ENCODE measurements at regions not wholly inside any gene's neighbourhood (a gene's known extent, or its start where the extent isn't known, plus 50 kb on each side); places are given as distances from the start of the nearest gene placed in this dataset.

GRCh38 chr7:10468908-10469307, 504.8 kb upstream of the PHF14 start:
- no peak for DNase-seq
- Histone ChIP-seq H3K9me3 (ENCODE audit: control insufficient read depth in 4 of 4, insufficient read depth in 3 of 4, low read length in 3 of 4) (no peaks in the 10 kb centered on the region), H3K9ac (ENCODE audit: insufficient read depth in 1 of 2, low read length in 2 of 2) (no peak overlapping the region), H3K36me3 (ENCODE audit: control insufficient read depth in 4 of 4, insufficient read depth in 4 of 4, low read length in 4 of 4) (no peaks in the 10 kb centered on the region), H3K4me3 (no peak overlapping the region), H3K27me3 (ENCODE audit: control insufficient read depth in 3 of 3, insufficient read depth in 3 of 3, low read length in 2 of 3) (no peaks in the 10 kb centered on the region), H3K4me1 (ENCODE audit: control insufficient read depth in 5 of 5, insufficient read depth in 5 of 5, low read length in 5 of 5) (peaks cover 0 to 1% (median 0%) of the 10 kb centered on the region in 5 donors), H3K27ac (ENCODE audit: low read depth in 1 of 2, low read length in 1 of 2) (no peak overlapping the region)
- 85 to 87% methylated on average over 6 of the region's 6 CpGs for WGBS, 2 donors
- no peak for TF ChIP-seq CTCF (IDR thresholded peaks at IDR 0.05; ENCODE audit: control extremely low read depth, extremely low read depth)
- no peak for ATAC-seq (ENCODE audit: insufficient read depth, low FRiP score)

- ATAC-seq (ENCODE audit: insufficient read depth, low FRiP score): no peak
- 64% methylated on average over 7 of the region's 7 CpGs for WGBS, 2 donors
- Histone ChIP-seq H3K9ac (ENCODE audit: insufficient read depth in 1 of 2, low read length in 2 of 2) (no peak overlapping the region), H3K4me1 (ENCODE audit: control insufficient read depth in 5 of 5, insufficient read depth in 5 of 5, low read length in 5 of 5) (no peaks in the 10 kb centered on the region), H3K27me3 (ENCODE audit: control insufficient read depth in 3 of 3, insufficient read depth in 3 of 3, low read length in 2 of 3) (no peaks in the 10 kb centered on the region), H3K36me3 (ENCODE audit: control insufficient read depth in 4 of 4, insufficient read depth in 4 of 4, low read length in 4 of 4) (no peaks in the 10 kb centered on the region), H3K4me3 (no peak overlapping the region), H3K27ac (ENCODE audit: low read depth in 1 of 2, low read length in 1 of 2) (no peak overlapping the region), H3K9me3 (ENCODE audit: control insufficient read depth in 4 of 4, insufficient read depth in 3 of 4, low read length in 3 of 4) (no peaks in the 10 kb centered on the region)
- TF ChIP-seq CTCF (IDR thresholded peaks at IDR 0.05; ENCODE audit: control extremely low read depth, extremely low read depth): no peak
- no peak for DNase-seq
Measured at GRCh38 chr7:10469476-10469875, 504.2 kb upstream of the PHF14 start.

- Histone ChIP-seq H3K27me3 (ENCODE audit: control insufficient read depth in 3 of 3, insufficient read depth in 3 of 3, low read length in 2 of 3) (no peaks in the 10 kb centered on the region), H3K9ac (ENCODE audit: insufficient read depth in 1 of 2, low read length in 2 of 2) (no peak overlapping the region), H3K4me1 (ENCODE audit: control insufficient read depth in 5 of 5, insufficient read depth in 5 of 5, low read length in 5 of 5) (no peaks in the 10 kb centered on the region), H3K4me3 (no peak overlapping the region), H3K27ac (ENCODE audit: low read depth in 1 of 2, low read length in 1 of 2) (no peak overlapping the region), H3K9me3 (ENCODE audit: control insufficient read depth in 4 of 4, insufficient read depth in 3 of 4, low read length in 3 of 4) (peaks cover 0 to 1% (median 0%) of the 10 kb centered on the region in 4 donors), H3K36me3 (ENCODE audit: control insufficient read depth in 4 of 4, insufficient read depth in 4 of 4, low read length in 4 of 4) (no peaks in the 10 kb centered on the region)
- no peak for ATAC-seq (ENCODE audit: insufficient read depth, low FRiP score)
- WGBS, 2 donors: 65 to 79% methylated on average over 2 of the region's 2 CpGs
- DNase-seq: no peak
- TF ChIP-seq CTCF (IDR thresholded peaks at IDR 0.05; ENCODE audit: control extremely low read depth, extremely low read depth): no peak
Measured at GRCh38 chr7:10471280-10472058, 502.2 kb upstream of the PHF14 start.

- TF ChIP-seq CTCF (IDR thresholded peaks at IDR 0.05; ENCODE audit: control extremely low read depth, extremely low read depth): no peak
- 69 to 85% methylated on average over 3 of the region's 3 CpGs for whole genome bisulfite sequencing, 2 donors
- Histone ChIP-seq H3K36me3 (ENCODE audit: control insufficient read depth in 4 of 4, insufficient read depth in 4 of 4, low read length in 4 of 4) (no peaks in the 10 kb centered on the region), H3K27me3 (ENCODE audit: control insufficient read depth in 3 of 3, insufficient read depth in 3 of 3, low read length in 2 of 3) (no peaks in the 10 kb centered on the region), H3K4me1 (ENCODE audit: control insufficient read depth in 5 of 5, insufficient read depth in 5 of 5, low read length in 5 of 5) (no peaks in the 10 kb centered on the region), H3K4me3 (no peak overlapping the region), H3K9ac (ENCODE audit: insufficient read depth in 1 of 2, low read length in 2 of 2) (no peak overlapping the region), H3K9me3 (ENCODE audit: control insufficient read depth in 4 of 4, insufficient read depth in 3 of 4, low read length in 3 of 4) (peaks cover 0 to 2% (median 0%) of the 10 kb centered on the region in 4 donors), H3K27ac (ENCODE audit: low read depth in 1 of 2, low read length in 1 of 2) (no peak overlapping the region)
- DNase-seq (no peak), ATAC-seq (ENCODE audit: insufficient read depth, low FRiP score) (no peak)
Measured at GRCh38 chr7:10472115-10472514, 501.6 kb upstream of the PHF14 start.
